Natural killer cell treated with Interleukin-12 subunit alpha and Interleukin-12 subunit beta and Interleukin-15 and Interleukin-18, amount 100 ng/mL, for 72 hours (primary cell): ENCODE measurements at regions not wholly inside any gene's neighbourhood (a gene's known extent, or its start where the extent isn't known, plus 50 kb on each side); places are given as distances from the start of the nearest gene placed in this dataset.
"Not testable (repeated sequence)": the region's sequence is repeated elsewhere in the genome, so short reads cannot be mapped to it uniquely, and the experiment has no call there.

Experiments used
- ATAC-seq, 2 donors: fragments of 150-1000 bp; cut with Tn5 transposase in 1 of 2; sonication (Bioruptor Pico), chemical (Tn5 transposase) in 1 of 2; 2 replicates each; pipeline ENCODE4 v1.10.0; 2021
- DNase-seq: peaks from one replicate; pipeline ENCODE4 v3.0.0; 2022; ENCODE audit warnings: low spot score
- H3K27ac Mint-ChIP-seq, 2 donors: 1 replicate in 1 of 2; 2 replicates in 1 of 2; pipeline ENCODE4 v1.8.0; 2022; ENCODE audit warnings: mixed read lengths in 2 of 2, mild to moderate bottlenecking in 1 of 2, moderate library complexity in 1 of 2
- H3K27me3 Mint-ChIP-seq, 2 donors: 1 replicate in 1 of 2; 2 replicates in 1 of 2; pipeline ENCODE4 v1.8.0; 2022; ENCODE audit warnings: mixed read lengths in 2 of 2
- H3K36me3 Mint-ChIP-seq: one replicate; pipeline ENCODE4 v1.8.0; 2022; ENCODE audit warnings: mixed read lengths
- H3K4me1 Mint-ChIP-seq, 2 donors: 1 replicate in 1 of 2; 2 replicates in 1 of 2; pipeline ENCODE4 v1.8.0; 2022; ENCODE audit warnings: low read depth in 2 of 2, mixed read lengths in 2 of 2, mild to moderate bottlenecking in 1 of 2
- H3K4me3 Mint-ChIP-seq: one replicate; pipeline ENCODE4 v1.8.0; 2022; ENCODE audit warnings: mixed read lengths
- H3K9me3 Mint-ChIP-seq: 2 replicates; pipeline ENCODE4 v1.8.0; 2022; ENCODE audit warnings: mixed read lengths

DNA sequence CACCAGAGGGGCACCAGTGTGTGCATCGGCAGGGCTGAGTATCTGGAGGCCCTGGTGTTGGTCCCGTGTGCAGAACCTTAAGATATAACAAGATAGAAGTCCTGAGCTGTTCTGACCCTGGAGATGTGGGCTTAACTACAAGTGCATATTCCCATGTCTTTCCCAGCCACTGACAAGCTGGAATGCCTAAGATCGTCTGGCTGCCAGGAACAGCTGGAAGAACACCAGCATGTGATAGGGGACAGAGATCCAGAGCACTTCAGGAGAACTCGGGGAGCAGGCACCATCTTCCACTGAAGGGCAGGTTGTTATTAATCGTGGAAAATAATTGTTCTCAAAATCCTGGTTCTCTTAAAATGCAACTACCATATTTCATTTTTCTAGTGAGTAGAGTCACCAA is 419.9 kb upstream of the RUNX1 start:
- Mint-ChIP-seq H3K4me3 (no peak overlapping the region), H3K4me1 (peaks cover 26 to 38% of the 10 kb centered on the region in 2 donors), H3K27ac (no peak overlapping the region), H3K36me3 (peaks cover 21% of the 10 kb centered on the region), H3K27me3 (peaks cover 0 to 15% of the 10 kb centered on the region in 2 donors), H3K9me3 (peaks cover 17% of the 10 kb centered on the region)
- no peak for ATAC-seq
- no peak for DNase-seq

DNA sequence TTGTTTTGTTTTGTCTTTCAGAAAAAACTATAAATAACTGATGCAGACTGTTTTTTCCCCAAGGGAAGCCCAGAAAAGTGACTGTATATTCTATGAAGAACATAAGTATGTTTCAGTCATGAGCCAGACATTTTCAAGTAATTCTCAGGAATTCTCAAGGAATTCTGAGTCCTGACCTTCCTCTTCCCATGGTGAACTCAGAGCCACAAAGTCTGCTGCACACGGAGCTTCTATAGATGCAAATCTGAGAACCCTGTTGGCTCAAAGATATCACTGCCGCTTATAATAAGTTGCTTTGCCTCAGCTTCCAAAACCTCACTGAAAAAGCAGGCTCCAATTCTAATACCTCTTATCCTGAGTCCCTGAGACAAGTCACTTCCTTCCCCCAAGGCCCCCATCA is 418.5 kb upstream of the RUNX1 start:
- Mint-ChIP-seq H3K27me3 (peaks cover 0 to 8% of the 10 kb centered on the region in 2 donors), H3K4me3 (no peak overlapping the region), H3K36me3 (peaks cover 19% of the 10 kb centered on the region), H3K27ac (peak overlapping the region in 1 of 2 donors; percentile 52), H3K9me3 (peaks cover 21% of the 10 kb centered on the region), H3K4me1 (peaks cover 15 to 28% of the 10 kb centered on the region in 2 donors)
- ATAC-seq (no peak), DNase-seq (no peak)

DNA sequence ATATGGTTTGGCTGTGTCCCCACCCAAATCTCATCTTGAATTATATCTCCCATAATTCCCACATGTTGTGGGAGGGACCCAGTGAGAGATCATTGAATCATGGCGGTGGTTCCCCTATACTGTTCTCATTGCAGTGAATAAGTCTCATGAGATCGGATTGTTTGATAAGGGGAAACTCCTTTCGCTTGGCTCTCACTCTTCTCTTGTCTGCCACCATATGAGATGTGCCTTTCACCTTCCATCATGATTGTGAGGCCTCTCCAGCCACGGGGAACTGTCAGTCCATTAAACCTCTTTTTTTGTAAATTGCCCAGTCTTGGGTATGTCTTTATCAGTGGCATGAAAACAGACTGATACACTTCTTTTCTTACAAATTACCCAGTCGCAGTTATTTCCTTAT is 417.6 kb upstream of the RUNX1 start:
- peaks cover 21% of the 10 kb centered on the region for H3K9me3 Mint-ChIP-seq
- peaks cover 12 to 24% of the 10 kb centered on the region in 2 donors for H3K4me1 Mint-ChIP-seq
- ATAC-seq, H3K4me3 Mint-ChIP-seq, H3K27me3 Mint-ChIP-seq, DNase-seq: not testable (repeated sequence)
- peak overlapping the region in 1 of 2 donors; percentile 71 for H3K27ac Mint-ChIP-seq
- peaks cover 18% of the 10 kb centered on the region for H3K36me3 Mint-ChIP-seq

DNA sequence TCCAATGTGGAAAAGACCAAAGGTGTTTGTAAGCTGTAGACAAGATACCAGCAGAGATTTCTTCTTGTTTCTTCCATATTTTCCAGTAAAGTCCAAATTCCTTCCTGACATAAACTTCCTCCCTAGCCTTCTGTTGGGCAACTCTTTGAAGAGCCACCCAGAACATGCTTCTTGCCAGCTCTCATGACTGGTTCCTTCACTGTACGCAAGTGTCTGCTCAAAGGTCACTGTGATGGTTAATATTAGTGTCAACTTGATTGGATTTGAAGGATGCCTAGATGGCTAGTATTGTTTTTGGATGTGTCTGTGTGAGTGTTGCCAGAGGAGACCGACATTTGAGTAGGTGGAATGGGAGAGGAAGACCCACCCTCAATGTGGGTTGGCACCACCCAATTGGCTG is 416.6 kb upstream of the RUNX1 start:
- peaks cover 21% of the 10 kb centered on the region for H3K9me3 Mint-ChIP-seq
- H3K4me1 Mint-ChIP-seq: peaks cover 7 to 18% of the 10 kb centered on the region in 2 donors
- ATAC-seq: no peak
- H3K27ac Mint-ChIP-seq: no peak overlapping the region
- H3K36me3 Mint-ChIP-seq: peaks cover 15% of the 10 kb centered on the region
- no peaks in the 10 kb centered on the region for H3K27me3 Mint-ChIP-seq
- H3K4me3 Mint-ChIP-seq: no peak overlapping the region
- DNase-seq: no peak

DNA sequence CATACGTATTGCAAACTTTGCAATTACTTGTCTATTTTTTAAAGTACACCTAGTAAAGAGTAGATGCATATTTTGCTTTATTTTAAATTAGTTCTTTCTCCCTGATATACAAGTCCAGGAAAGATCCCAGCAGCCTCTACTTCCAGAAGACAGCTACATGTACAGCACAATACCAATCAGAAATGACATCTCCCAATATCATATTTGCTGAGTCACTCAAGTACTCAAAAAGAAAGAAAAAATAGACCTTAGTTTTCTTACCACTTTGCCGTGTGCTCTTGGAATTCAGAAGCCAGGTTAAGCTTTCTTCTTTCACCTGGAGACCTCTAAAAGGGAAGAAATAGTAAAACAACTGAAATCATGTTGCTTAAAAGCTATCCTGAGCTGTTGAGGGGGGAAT is 412.6 kb upstream of the RUNX1 start:
- Mint-ChIP-seq H3K27me3 (no peaks in the 10 kb centered on the region), H3K36me3 (peaks cover 32% of the 10 kb centered on the region), H3K27ac (peak overlapping the region in 1 of 2 donors; percentile 57), H3K4me3 (no peak overlapping the region), H3K9me3 (peaks cover 16% of the 10 kb centered on the region), H3K4me1 (peaks cover 28 to 31% of the 10 kb centered on the region in 2 donors)
- no peak for ATAC-seq
- DNase-seq: no peak

DNA sequence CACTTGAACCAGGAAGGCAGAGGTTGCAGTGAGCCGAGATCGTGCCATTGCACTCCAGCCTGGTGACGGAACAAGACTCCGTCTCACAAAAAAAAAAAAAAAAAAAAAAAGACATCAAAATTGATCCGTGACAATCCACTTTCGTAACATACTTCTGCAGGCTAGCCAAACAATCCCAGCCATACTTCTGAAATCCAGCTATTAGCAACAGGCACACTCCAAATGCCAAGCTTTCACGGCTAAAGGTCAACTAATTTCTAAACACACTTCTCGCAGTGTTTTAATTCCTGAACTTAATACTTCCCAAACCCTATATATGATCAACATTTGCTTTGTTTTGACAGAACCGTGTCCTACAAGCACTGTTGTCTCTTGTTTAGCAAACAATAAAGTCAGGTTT is 411.3 kb upstream of the RUNX1 start:
- no peak overlapping the region for H3K4me3 Mint-ChIP-seq
- peaks cover 10% of the 10 kb centered on the region for H3K9me3 Mint-ChIP-seq
- no peak overlapping the region for H3K27ac Mint-ChIP-seq
- H3K4me1 Mint-ChIP-seq: peaks cover 27 to 28% of the 10 kb centered on the region in 2 donors
- H3K36me3 Mint-ChIP-seq: peaks cover 26% of the 10 kb centered on the region
- no peaks in the 10 kb centered on the region for H3K27me3 Mint-ChIP-seq
- ATAC-seq (no peak), DNase-seq (no peak)

DNA sequence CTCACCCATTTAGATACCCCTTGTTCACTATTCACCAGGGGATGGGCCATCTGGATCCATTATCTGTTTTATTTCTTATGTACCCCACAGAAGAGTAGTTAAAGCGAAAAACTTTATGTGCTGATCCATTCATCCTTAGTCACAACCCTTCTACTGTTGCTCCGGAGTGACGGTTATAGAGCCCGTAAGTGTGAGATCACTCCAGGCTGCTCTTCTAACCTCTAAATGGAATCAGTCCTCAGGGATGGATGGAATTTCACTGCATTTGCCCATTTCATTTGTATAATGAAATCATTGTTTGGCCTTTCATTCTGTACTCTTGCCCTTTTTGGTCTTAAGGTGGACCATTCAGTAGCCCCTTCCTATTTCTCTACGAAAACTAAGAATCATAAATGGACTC is 409.3 kb upstream of the RUNX1 start:
- H3K9me3 Mint-ChIP-seq: peaks cover 3% of the 10 kb centered on the region
- peak overlapping the region; percentile 79 to 89 for H3K27ac Mint-ChIP-seq
- ATAC-seq (no peak), DNase-seq (no peak)
- peak overlapping the region; percentile 76 for H3K4me3 Mint-ChIP-seq
- H3K36me3 Mint-ChIP-seq: peaks cover 18% of the 10 kb centered on the region
- no peaks in the 10 kb centered on the region for H3K27me3 Mint-ChIP-seq
- peaks cover 23 to 28% of the 10 kb centered on the region in 2 donors for H3K4me1 Mint-ChIP-seq

DNA sequence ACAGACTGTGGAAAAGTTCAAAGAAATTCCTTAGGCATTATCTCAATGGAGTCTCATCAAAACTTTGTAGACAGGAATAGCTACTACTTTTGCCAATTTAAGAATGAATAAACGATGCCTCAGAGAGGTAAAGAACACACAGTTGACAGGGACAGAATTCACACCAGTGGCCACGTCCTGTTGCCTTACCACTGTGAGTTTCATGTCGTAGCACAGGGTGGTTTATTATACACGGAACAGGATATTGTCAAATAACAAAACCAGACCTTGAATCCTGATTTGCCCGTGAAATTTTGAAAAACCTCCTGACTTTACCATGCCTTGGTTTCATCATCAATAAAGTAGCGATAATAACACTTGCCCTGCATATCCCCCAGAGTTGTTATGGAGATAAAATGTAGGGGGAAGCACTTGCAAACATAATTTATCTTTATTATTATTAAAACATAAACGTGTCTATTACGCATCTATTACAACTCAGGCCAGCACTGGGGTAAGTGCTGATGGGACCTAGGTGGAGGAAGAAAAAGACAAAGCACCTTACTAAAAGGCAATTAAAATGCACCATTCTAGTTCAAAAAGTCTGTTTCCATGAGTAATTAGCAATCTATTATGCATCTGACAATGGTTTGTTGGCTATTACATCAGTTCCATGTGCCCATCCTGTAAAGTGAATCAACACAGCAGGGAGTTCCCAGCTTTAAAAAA is 408.1 kb upstream of the RUNX1 start:
- Mint-ChIP-seq H3K9me3 (peaks cover 3% of the 10 kb centered on the region), H3K4me3 (peak overlapping the region; percentile 76), H3K36me3 (peaks cover 24% of the 10 kb centered on the region), H3K4me1 (peaks cover 26 to 28% of the 10 kb centered on the region in 2 donors), H3K27me3 (no peaks in the 10 kb centered on the region), H3K27ac (peak overlapping the region; percentile 79 to 89)
- peak; percentile 98 to 99 for ATAC-seq
- DNase-seq: peak; percentile 73

DNA sequence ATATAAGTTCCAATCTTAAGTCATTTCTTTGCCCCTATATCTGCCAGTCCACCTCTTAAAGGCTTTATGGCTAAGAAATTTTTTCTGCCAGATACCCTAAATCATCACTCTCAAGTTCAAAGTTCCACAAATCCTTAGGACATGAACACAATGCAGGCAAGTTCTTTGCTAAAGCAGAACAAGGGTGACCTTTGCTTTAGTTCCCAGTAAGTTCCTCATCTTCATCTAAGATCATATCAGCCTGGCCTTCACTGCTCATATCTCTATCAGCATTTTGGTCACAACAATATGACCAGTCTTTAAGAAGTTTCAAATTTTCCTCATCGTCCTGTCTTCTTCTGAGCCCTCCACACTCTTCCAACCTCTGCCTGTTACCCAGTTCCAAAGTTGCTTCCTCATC is 402.2 kb upstream of the RUNX1 start:
- Mint-ChIP-seq H3K27me3 (no peaks in the 10 kb centered on the region), H3K36me3 (peaks cover 19% of the 10 kb centered on the region), H3K4me1 (peaks cover 3 to 5% of the 10 kb centered on the region in 2 donors), H3K27ac (peak overlapping the region in 1 of 2 donors; percentile 65), H3K4me3 (peak overlapping the region; percentile 38), H3K9me3 (peaks cover 7% of the 10 kb centered on the region)
- no peak for DNase-seq
- no peak for ATAC-seq

DNA sequence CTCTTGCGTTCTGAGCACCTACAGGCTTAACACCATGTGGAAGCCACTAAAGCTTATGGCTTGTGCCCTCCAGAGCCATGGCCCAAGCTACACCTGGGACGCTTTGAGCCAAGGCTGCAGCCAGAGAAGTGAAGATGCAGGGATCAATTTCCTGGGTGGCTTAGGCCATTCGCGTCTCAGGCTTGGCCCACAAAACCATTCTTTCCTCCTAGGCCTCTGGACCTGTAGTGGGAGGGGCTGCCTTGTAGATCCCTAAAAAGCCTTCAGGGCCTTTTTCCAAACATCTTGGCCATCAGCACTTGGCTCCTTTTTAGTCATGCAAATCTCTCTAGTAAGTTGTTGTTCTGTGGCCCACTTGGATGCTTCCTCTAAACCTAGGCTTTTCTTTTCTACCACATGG is 401.7 kb upstream of the RUNX1 start:
- Mint-ChIP-seq H3K27me3 (no peaks in the 10 kb centered on the region), H3K9me3 (peaks cover 7% of the 10 kb centered on the region), H3K4me3 (peak overlapping the region; percentile 38), H3K36me3 (peaks cover 19% of the 10 kb centered on the region), H3K4me1 (peaks cover 3 to 5% of the 10 kb centered on the region in 2 donors), H3K27ac (peak overlapping the region in 1 of 2 donors; percentile 65)
- ATAC-seq (no peak), DNase-seq (no peak)

DNA sequence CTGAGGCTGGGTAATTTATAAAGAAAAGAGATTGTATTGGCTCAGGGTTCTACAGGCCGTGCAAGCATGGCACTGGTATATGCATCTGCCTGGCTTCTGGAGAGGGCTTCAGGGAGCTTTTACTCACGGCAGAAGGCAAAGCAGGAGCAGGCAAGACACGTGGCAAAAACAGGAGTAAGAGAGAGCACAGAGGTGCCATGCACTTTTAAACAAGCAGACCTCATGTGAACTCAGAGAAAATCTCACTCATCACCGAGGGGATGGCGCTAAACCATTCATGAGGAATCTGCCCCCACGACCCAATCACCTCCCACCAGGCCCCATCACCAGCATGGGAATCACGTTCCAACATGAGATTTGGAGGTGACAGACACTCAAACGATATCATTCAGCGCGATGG is 400.7 kb upstream of the RUNX1 start:
- no peak overlapping the region for H3K4me3 Mint-ChIP-seq
- DNase-seq (no peak), ATAC-seq (no peak)
- peaks cover 3 to 5% of the 10 kb centered on the region in 2 donors for H3K4me1 Mint-ChIP-seq
- H3K27me3 Mint-ChIP-seq: peaks cover 0 to under 1% of the 10 kb centered on the region in 2 donors
- H3K27ac Mint-ChIP-seq: peak overlapping the region in 1 of 2 donors; percentile 21
- peaks cover 19% of the 10 kb centered on the region for H3K36me3 Mint-ChIP-seq
- peaks cover 7% of the 10 kb centered on the region for H3K9me3 Mint-ChIP-seq

DNA sequence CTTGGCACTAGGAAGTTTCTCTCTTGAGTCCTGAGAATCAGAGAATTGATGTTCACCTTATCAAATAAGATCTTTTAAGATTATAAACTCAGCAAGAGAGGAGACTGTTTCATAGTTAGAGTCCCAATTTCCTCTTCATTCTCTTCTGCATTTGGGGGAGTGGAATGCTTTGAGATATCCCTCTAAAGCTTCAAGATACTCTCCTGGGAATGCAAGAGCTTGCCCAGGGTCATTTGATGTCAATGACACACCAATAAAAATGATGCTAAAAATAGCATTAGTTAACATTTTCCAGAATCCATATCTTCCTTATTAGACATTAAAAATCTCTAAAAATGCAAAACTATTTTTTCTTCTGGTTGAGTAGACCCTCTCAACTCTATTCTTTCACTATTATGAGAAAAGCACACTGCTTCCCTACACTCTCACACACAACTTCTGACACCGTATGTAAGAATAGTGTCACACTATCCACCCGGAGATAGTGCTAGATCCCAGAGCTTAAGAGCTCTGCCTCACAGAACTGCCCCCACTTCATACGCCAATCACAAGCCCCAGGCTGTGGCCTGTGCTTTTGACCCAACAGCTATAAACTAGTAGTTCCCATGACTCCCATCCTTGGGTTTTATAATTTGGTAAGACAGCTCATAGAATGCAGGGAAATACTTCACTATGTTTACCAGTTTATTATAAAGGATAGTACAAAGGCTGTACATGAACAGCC is 399.9 kb upstream of the RUNX1 start:
- Mint-ChIP-seq H3K4me3 (no peak overlapping the region), H3K4me1 (peaks cover 3 to 5% of the 10 kb centered on the region in 2 donors), H3K27ac (peak overlapping the region in 1 of 2 donors; percentile 21), H3K27me3 (peaks cover 6 to 9% of the 10 kb centered on the region in 2 donors), H3K36me3 (peaks cover 19% of the 10 kb centered on the region), H3K9me3 (peaks cover 7% of the 10 kb centered on the region)
- ATAC-seq: no peak
- DNase-seq: no peak

DNA sequence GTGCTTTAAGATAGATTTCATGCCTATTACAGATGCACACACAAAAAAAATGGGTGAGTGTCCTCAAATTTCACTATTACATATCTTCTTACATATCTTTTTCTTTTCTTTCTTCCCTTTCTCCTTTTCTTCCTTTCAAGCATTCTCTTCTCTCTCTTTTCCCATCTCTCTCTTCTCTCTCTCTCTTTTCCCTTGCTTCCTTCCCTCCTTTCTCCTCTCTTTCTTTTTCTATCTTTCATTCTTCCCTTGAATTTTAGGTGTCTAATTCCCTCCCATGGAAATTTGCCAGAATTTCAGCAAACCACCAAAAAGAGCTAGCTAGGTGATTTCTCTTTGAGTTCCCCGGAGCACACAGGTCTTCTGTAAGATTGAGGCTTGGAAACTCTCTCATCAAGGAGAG is 395.3 kb upstream of the RUNX1 start:
- Mint-ChIP-seq H3K27me3 (peaks cover 16 to 31% of the 10 kb centered on the region in 2 donors), H3K27ac (no peak overlapping the region), H3K36me3 (no peaks in the 10 kb centered on the region), H3K9me3 (no peaks in the 10 kb centered on the region), H3K4me3 (no peak overlapping the region), H3K4me1 (peaks cover 0 to 6% of the 10 kb centered on the region in 2 donors)
- no peak for ATAC-seq
- DNase-seq: no peak

DNA sequence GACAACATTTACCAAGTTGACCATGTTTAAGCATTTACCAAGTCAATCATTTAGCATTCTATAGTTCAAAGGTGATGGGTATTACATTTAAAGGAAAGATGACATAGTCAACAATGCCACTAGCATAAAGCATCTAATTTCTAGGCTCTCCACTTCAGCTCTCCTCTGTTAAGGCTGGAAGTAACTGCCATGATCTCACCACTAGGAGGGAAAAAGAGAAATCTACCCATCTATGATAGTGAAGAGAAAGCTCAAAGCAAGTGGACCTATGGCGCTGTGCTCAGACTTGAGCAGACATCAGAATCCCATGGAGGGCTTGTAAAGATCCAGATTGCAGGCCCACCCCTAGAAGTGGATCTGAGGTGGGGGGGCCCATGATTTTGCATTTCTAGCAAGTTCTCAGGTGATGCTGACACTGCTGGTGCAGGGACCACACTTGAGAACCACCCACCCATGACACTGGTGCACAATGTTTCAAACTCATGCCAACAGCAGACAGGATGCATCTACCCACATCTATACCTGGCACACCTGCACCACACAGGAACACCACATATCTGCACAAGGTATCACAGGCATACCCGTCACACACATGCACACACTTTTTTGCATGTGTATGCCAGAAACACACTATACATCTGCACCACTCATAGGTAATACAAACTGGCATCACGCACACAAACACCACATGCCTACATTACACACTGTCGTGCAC is 392.9 kb upstream of the RUNX1 start:
- peaks cover 28 to 40% of the 10 kb centered on the region in 2 donors for H3K27me3 Mint-ChIP-seq
- H3K4me3 Mint-ChIP-seq: no peak overlapping the region
- ATAC-seq (no peak), DNase-seq (no peak)
- H3K27ac Mint-ChIP-seq: no peak overlapping the region
- peaks cover 15 to 18% of the 10 kb centered on the region in 2 donors for H3K4me1 Mint-ChIP-seq
- H3K36me3 Mint-ChIP-seq: no peaks in the 10 kb centered on the region
- H3K9me3 Mint-ChIP-seq: no peaks in the 10 kb centered on the region
